Neural cell (in vitro differentiated cells): ENCODE measurements at regions not wholly inside any gene's neighbourhood (a gene's known extent, or its start where the extent isn't known, plus 50 kb on each side); places are given as distances from the start of the nearest gene placed in this dataset.

Source experiments
- CTCF ChIP-seq: fragments of 450-650 bp; IDR thresholded peaks from 2 replicates; pipeline ENCODE4 v1.5.1; 2014; ENCODE audit warnings: antibody characterized with exemption, mild to moderate bottlenecking, moderate library complexity; ENCODE audit not compliant: poor library complexity, severe bottlenecking
- EZH2 ChIP-seq: fragments of 200-600, 300-800 bp; shearing (Covaris generic), sonication (generic); IDR thresholded peaks from 2 replicates; pipeline ENCODE4 v1.6.1; 2014; ENCODE audit warnings: antibody characterized with exemption, low read length, borderline replicate concordance, mild to moderate bottlenecking; ENCODE audit not compliant: insufficient read depth, poor library complexity, severe bottlenecking

GRCh38 chr3:192062186-192062585 is 601.2 kb downstream of the PYDC2 start:
- no peak for TF ChIP-seq CTCF
- TF ChIP-seq EZH2 = no peak
